AG04450 (cell line): ENCODE measurements at regions not wholly inside any gene's neighbourhood (a gene's known extent, or its start where the extent isn't known, plus 50 kb on each side); places are given as distances from the start of the nearest gene placed in this dataset.
"Not testable (repeated sequence)": the region's sequence is repeated elsewhere in the genome, so short reads cannot be mapped to it uniquely, and the experiment has no call there.

Experiments
- CTCF ChIA-PET: fragments of 300-600, 350-600 bp; formaldehyde crosslinking; extraction: SDS; loops from one replicate; lab custom pipeline; 2022; ENCODE audit warnings: antibody characterized with exemption, inconsistent platforms; lab: Charles Lee
- POLR2A ChIA-PET: fragments of 350-600 bp; formaldehyde crosslinking; extraction: SDS; loops from one replicate; lab custom pipeline; 2021; ENCODE audit warnings: antibody characterized with exemption, inconsistent platforms; lab: Yijun Ruan, JAX
- DNase-seq: peaks from one replicate; pipeline ENCODE4 v3.0.0-alpha.2; 2011; ENCODE audit warnings: low read depth, low spot score
- H3K27ac ChIP-seq: one replicate; pipeline ENCODE4 v1.5.1; 2012; ENCODE audit warnings: low read depth, low read length, control low read depth
- H3K27me3 ChIP-seq: one replicate; pipeline ENCODE4 v1.6.0; 2012; ENCODE audit warnings: low read length; ENCODE audit not compliant: control insufficient read depth, insufficient read depth
- H3K4me3 ChIP-seq: 2 replicates; pipeline ENCODE4 v1.5.1; 2011; ENCODE audit warnings: mild to moderate bottlenecking, low read depth, low read length, control low read depth
- H3K9me3 ChIP-seq: 2 replicates; pipeline ENCODE4 v1.5.1; 2012; ENCODE audit warnings: low read length; ENCODE audit not compliant: control insufficient read depth, insufficient read depth
- CTCF ChIP-seq: IDR thresholded peaks from 2 replicates; pipeline ENCODE4 v1.5.1; 2011; ENCODE audit warnings: low read depth, low read length, control low read depth, inconsistent platforms

- ChIA-PET POLR2A (no interaction called here), CTCF (interaction anchor here (0.9 to 9.2 kb wide), 6 partner anchors 33 to 174 kb away, joined by 3 to 115 read pairs (median 4); no protein-coding TSS in a partner anchor)
- no peaks in the 10 kb centered on the region for H3K9me3 ChIP-seq
- no peak overlapping the region for H3K4me3 ChIP-seq
- TF ChIP-seq CTCF, result no peak
- H3K27ac ChIP-seq, result no peak overlapping the region
- peaks cover 2% of the 10 kb centered on the region for H3K27me3 ChIP-seq
- DNase-seq, result no peak
Observed at GRCh38 chr7:142637240-142637639, 112.0 kb upstream of the PRSS1 start.

GRCh38 chr7:142636751-142637150, 112.5 kb upstream of the PRSS1 start:
- ChIA-PET CTCF (interaction anchor here (0.9 to 9.2 kb wide), 6 partner anchors 32 to 174 kb away, joined by 3 to 115 read pairs (median 4); no protein-coding TSS in a partner anchor), POLR2A (no interaction called here)
- Histone ChIP-seq H3K27me3 (peaks cover 2% of the 10 kb centered on the region), H3K4me3 (no peak overlapping the region), H3K9me3 (no peaks in the 10 kb centered on the region), H3K27ac (no peak overlapping the region)
- no peak for DNase-seq
- no peak for TF ChIP-seq CTCF

DNA sequence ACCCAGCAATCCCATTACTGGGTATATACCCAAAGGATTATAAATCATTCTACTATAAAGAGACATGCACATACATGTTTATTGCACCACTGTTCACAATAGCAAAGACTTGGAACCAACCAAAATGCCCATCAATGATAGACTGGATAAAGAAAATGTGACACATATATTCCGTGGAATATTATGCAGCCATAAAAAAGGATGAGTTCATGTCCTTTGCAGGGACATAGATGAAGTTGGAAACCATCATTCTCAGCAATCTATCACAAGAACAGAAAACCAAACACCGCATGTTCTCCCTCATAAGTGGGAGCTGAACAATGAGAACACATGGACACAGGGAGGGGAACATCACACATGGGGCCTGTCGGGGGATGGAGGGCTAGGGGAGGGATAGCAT, 113.2 kb upstream of the PRSS1 start:
- POLR2A ChIA-PET, DNase-seq, H3K27me3 ChIP-seq, H3K4me3 ChIP-seq, H3K27ac ChIP-seq, H3K9me3 ChIP-seq: not testable (repeated sequence)
- CTCF ChIA-PET, result interaction anchor here (1.1 to 9.2 kb wide), 5 partner anchors 10 to 175 kb away, joined by 3 to 115 read pairs (median 4); no protein-coding TSS in a partner anchor

DNA sequence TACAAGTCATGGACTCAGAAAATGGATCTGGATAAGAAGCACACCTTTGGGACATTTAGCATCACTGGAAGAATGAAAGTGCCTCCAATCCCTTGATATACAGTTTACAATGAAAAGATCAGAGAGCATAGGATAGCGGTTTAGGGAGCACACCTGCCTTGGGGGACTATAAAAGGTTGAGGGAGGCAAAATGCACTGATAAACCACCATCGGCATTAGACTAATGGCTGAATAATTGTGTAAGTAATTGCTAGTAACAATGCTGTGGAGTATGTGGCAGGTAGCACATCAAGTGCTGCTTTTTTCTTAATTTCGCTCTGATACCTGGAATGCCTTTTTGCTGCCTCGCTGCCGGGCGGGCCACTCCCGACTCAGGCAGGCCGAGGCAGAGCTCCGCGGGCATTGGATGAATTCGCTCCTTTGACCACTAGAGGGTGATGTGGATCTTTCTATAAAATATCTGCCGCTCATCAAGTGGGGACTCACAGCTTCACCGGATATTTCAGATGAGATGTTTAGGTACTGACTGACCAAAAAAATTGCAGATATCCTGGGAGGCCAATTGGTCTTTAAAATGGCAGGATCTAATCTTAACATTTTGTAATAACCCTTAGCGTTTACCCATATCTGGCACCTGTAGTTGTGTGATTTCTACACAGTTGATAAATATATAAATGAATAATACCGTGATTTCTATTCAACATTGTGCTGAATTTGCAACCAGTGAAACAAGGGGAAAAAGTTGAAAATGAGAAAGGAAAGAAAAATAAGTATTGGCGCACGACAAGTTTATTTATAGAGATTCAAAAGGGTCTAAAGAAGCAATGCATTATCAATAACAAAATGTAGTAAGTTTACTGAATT, 116.8 kb upstream of the PRSS1 start:
- CTCF ChIA-PET, result interaction anchor here (0.7 to 9.2 kb wide), 28 partner anchors 9 to 583 kb away, joined by 3 to 115 read pairs (median 4); no protein-coding TSS in a partner anchor
- POLR2A ChIA-PET, result interaction anchor here (1.1 kb wide), 1 partner anchor 98 kb away, joined by 3 read pairs; no protein-coding TSS in a partner anchor
- no peak for DNase-seq

More for the DNA sequence above, 116.8 kb upstream of the PRSS1 start:
- Histone ChIP-seq H3K9me3 (no peaks in the 10 kb centered on the region), H3K27ac (no peak overlapping the region), H3K27me3 (peaks cover 2% of the 10 kb centered on the region), H3K4me3 (no peak overlapping the region)
- TF ChIP-seq CTCF, result peak; percentile 77
